Posterior cingulate gyrus (tissue), 11 donors: ENCODE measurements at regions not wholly inside any gene's neighbourhood (a gene's known extent, or its start where the extent isn't known, plus 50 kb on each side); places are given as distances from the start of the nearest gene placed in this dataset.
"Not testable (repeated sequence)": the region's sequence is repeated elsewhere in the genome, so short reads cannot be mapped to it uniquely, and the experiment has no call there.

Experiments used
- DNase-seq, 10 donors: peaks; one replicate each; pipeline versions ENCODE4 v3.0.0 to v3.0.0-alpha.2; 2020 to 2021; ENCODE audit warnings: mixed read lengths in 3 of 10
- intact Hi-C: fragments of 100-400 bp; cut with DNase I; formaldehyde crosslinking; loops from one replicate; pipeline ENCODE4 v1.15.1; 2023

DNA sequence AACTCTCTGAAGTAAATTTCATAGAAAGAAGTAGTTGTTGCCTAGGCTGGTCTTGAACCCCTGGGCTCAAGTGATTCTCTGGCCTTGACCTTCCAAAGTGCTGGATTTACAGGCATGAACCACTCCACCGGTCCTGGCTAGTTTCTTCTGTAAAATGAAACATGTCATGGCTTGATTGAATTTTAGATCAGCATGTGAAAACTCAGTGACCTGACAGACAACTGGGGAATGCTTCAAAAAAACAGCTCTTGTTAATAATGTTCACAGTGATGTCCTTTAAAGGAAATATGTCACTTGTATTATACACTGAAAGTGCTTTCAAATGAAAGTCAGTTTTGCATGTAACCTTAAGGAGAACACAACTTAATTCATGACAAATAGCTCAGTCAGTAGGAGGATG lies 118.2 kb downstream of the KLF5 start:
- no peak for DNase-seq
- intact Hi-C loops, result no loop called here

DNA sequence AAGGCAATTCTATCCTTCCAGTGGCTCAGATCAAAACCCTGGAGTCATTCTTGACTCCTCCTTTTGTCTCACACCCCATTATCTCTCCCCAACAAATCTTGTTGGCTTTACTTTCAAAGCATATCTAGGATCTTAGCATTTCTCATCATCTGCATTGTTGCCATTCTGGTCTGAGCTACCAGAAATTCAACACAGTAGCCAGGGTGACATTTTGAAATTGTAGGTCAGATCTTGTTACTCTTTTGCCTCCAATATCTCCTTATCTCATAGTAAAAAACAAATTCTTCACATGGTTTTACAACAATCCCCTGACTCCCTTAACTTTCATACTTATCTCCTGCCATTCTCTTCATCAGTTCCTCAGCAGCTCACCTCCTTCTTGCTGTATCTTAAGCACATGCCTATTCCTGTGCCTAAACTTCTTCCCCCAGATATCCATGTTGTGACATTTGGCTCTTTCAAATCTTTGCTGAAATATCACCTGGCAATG lies 115.8 kb downstream of the KLF5 start:
- DNase-seq, result no peak
- intact Hi-C loops, result no loop called here

- DNase-seq, result no peak
- intact Hi-C loops, result no loop called here
Observed at GRCh38 chr13:73173279-73173811, 114.5 kb downstream of the KLF5 start.

DNA sequence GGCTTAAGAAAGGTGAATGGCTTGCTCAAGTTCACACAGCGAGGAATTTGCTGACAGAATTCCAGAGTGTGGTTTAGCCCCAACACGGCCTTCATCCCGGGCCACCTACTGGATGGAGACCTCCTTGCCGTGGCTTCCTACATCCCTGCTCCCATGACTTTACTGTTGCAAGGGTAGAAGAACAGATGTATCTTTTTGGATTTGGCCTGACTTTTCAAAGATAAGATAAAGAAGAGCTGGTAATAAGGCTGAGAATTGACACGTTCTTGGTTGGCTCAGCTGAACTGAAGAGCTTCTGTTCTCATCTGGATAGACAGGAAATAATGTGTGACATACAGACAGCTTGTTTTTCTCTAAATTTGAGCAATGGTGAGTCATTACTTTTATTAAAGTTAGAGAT lies 113.1 kb downstream of the KLF5 start:
- no peak for DNase-seq
- intact Hi-C loops, result no loop called here

GRCh38 chr13:73171271-73171682 lies 112.5 kb downstream of the KLF5 start:
- no peak for DNase-seq
- intact Hi-C loops, result no loop called here

- intact Hi-C loops, result no loop called here
- DNase-seq, result no peak
Observed at GRCh38 chr13:73169971-73170370, 111.2 kb downstream of the KLF5 start.

DNA sequence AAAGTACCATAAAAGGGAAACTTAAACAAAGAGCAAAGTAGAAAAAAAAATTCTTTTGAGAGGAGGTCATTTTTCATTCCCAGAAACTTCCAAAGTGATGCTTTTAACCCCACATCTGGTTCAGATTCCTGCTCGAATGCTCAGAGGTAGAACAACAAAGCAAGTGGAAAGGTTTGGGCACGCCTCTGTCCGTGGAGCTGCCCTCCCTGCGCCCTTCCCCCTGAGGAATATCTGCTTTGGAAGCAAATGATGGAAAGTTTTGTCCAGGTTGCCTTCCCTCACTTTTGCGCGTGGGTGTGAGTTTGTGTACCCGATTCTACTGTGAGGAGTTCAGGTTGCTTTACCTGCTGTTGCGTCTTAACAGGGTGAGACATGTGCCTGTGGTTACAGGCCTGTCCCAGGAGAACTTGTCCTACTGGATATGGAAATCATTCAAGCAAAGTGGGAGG lies 110.2 kb downstream of the KLF5 start:
- DNase-seq, result no peak
- intact Hi-C loops, result no loop called here

DNA sequence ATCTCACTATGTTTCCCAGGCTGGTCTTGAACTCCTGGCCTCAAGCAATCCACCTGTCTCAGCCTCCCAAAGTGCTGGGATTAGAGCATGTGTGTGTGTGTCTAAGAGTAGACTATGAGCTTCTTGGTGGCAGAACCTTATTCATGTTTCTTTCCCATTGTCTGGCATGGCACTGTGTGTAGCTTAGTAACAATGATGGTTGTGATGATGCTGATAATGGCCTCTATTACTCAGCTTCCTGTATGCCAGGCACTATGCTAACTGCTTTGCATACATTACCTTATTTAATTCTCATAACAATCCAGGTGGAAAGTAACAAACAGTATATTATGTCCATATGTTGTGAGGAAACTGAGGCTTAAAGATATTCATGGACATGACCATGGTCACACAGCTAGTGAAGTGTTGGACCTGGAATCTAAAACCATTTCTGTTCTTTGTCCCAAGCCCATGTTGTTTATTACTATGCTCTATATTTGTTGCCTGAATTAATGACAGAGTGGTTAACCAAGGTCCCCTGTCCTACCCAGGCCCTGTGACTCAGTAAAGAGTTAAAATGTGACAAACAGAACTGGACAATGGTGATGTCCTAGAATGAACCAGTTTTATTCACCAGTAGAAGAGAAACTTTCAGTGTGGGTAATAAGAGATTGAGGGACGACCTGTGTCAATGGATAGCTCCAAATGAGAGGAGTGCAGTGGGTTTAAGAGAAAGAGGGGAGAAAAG lies 109.6 kb downstream of the KLF5 start:
- DNase-seq, result no peak
- intact Hi-C loops, result no loop called here

- DNase-seq, result no peak
- intact Hi-C loops, result no loop called here
Observed at GRCh38 chr13:73167028-73167820, 108.4 kb downstream of the KLF5 start.

DNA sequence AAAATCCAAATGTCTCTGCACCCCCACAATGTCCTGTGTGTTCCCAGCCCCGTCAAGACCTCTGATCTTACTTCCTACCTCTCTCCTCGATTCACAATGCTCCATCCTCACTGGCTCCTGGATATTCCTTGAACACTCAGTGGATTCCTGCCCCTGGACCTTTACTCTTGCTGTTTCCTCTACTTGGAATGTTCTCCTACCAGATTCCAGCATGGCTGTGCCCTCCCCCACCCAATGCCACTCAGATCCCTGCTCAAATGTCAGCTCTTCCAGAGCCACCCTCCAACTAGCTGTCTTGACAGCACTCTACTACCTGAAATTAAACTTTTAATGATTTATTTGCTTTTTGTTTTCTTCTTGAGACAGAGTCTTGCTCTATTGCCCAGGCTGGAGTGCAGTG lies 107.4 kb downstream of the KLF5 start:
- intact Hi-C loops, result no loop called here
- DNase-seq, result no peak

DNA sequence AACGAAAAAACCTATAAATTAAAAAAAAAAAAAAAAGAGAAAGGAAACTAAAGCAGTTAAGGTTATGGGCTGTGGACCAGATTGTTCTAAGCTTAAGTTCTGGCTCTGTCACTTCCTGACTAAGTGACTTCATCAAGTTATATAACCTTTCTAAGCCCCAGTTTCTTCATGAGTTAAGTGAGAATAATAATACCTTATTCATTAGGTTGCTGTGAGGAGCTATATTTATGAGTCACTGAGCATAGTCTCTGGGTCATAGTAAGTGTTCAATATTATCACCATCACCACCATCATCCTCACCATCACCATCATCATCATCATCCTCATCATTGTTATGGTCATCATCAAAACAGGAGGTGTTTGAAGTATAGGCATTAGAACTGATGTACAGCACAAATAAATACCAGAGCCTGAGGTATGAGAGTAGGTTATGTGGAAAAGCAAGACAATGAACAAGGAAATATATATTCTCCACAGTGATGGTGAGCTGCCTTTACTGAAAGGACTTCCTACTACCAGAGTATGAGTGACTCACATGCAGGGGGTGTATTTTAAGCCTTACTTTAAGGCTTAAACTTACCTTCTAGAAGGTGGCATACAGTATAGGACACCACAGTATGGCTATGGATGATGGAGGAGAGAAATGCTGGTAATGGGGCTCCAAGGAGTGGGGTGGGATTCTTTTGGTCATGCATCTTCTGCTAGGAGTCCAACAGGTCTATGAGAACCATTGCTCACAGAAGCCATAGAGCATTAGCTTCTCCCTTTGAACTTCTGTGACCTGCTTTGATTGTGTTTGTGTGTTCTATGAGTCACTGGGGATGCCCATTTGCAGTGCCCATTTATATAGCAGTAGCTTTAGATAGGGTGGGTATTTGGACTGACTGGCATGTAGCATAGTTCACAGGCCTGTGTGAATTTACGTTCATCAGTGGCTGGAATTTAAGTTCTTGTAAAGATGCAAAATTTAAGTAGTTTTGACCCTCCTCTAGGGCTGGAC lies 104.4 kb downstream of the KLF5 start:
- no peak for DNase-seq
- intact Hi-C loops, result no loop called here

DNA sequence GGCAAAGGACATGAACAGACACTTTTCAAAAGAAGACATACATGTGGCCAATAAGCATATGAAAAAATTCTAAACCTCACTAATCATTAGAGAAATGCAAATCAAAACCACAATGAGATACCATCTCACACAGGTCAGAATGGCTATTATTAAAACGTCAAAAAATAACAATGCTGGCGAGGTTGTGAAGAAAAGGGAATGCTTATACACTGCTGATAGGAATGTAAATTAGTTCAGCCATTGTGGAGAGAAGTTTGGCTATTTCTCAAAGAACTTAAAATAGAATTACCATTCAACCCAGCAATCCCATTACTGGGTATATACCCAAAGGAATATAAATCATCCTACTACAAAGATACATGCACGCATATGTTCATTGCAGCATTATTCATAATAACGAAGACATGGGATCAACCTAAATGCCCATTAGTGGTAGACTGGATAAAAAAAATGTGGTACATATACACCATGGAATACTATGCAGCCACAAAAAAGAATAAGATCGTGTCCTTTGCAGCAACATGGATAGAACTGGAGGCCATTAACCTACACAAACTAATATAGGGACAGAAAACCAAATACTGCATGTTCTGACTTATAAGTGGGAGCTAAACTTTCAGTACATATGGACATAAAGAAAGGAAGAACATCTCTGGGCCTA lies 101.7 kb downstream of the KLF5 start:
- intact Hi-C loops, DNase-seq: not testable (repeated sequence)

- DNase-seq, result no peak
- intact Hi-C loops, result no loop called here
Observed at GRCh38 chr13:73158851-73159250, 100.0 kb downstream of the KLF5 start.

GRCh38 chr13:73157031-73157430 lies 98.2 kb downstream of the KLF5 start:
- intact Hi-C loops, result no loop called here
- no peak for DNase-seq

- intact Hi-C loops, result no loop called here
- DNase-seq, result no peak
Observed at GRCh38 chr13:73146707-73147106, 87.9 kb downstream of the KLF5 start.

- intact Hi-C loops, result no loop called here
- no peak for DNase-seq
Observed at GRCh38 chr13:73142071-73142470, 83.3 kb downstream of the KLF5 start.

DNA sequence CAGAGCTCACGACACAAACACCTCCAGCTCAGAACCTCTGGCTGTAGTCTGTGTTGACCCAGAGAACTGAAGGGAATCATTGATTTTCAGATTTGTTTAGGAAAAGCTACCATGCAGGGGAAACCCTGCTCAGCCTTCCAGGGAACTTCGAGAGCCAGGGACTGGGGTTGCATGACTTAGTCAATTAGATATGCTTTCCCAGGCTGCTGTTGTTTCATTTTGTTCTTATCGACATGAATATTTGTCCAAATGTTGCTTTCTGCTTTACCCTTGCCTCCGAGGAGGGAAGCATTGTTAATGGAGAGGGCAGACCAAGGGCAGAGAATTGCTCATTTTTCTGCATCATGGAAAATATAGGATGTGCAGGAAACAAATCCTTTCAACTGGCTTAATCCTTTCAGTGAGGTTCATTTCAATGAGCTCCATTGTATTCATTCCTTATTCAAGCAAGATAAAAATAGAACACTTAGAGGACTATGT lies 82.5 kb downstream of the KLF5 start:
- intact Hi-C loops, result no loop called here
- DNase-seq, result no peak

DNA sequence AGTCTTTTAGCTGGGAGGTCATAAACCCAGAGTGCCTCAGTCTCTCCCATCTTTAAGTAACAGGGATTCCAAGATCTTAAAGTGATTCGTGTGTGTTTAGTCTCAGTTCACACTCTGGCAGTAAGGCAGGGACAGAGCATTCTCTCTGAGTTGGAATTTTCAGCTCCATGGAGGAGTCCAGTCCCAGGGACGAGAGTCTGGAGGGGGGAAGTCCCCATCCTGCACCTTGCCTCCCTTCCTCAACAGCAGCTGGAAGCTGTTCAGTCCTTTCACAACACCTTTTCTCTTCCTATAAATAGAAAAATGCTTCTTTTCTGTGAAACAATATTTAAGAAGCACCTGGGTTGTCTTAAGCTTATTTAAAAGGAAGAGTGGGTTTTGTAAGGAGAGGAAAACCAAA lies 82.0 kb downstream of the KLF5 start:
- no peak for DNase-seq
- intact Hi-C loops, result no loop called here

DNA sequence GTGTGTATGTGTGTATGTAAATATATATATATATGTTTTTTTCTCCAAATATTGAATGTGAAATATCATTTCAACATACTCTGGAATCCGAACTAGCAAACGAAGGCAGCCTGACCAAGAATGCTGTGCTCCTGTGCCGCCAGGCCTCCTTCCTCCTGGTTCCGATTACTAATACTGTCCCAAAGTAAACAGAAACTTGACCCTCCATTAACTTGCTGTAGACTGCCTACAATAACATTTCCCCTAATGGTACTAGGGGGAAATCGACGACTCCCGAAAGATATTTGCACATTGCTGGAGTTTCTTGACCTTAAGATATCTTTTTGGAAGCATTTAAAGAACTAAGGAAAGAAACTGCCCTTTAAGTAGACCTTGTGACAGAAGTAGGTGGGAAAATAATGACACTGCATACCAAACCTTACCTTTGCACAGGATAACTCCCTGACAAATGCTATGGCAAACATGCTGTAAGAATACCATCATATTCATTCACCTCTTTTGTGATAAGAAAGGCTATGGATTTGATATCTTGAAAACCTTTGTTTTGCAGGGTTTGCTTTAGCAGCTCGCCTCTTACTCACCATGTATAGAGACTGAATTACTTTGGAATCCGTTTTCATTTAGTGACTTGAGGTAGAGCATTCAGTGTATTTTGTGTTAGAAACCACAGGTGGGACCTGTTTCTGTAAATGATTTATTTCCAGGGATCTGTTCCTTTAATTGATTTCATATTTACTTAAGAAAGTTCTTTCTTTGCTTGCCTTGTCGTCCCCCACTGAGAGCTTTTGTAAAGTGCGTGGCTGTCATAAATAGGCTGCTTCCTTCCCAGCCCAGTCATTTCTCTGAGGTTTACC lies 80.1 kb downstream of the KLF5 start:
- DNase-seq, result no peak
- intact Hi-C loops, result no loop called here
